Vagina (tissue), 2 donors: ENCODE measurements at regions not wholly inside any gene's neighbourhood (a gene's known extent, or its start where the extent isn't known, plus 50 kb on each side); places are given as distances from the start of the nearest gene placed in this dataset.

Experiments used
- DNase-seq, 2 donors: peaks; one replicate each; pipeline ENCODE4 v3.0.0-alpha.2; 2017; ENCODE audit errors: extremely low spot score in 2 of 2
- H3K27ac ChIP-seq: fragments of 200-600 bp; sonication (generic); one replicate; pipeline ENCODE4 v1.5.1; 2019
- H3K27me3 ChIP-seq: fragments of 200-600 bp; sonication (generic); one replicate; pipeline ENCODE4 v1.5.1; 2019
- H3K36me3 ChIP-seq, 2 donors: fragments of 200-600 bp; sonication (generic); one replicate each; pipeline ENCODE4 v1.5.1; 2017 to 2019
- H3K4me1 ChIP-seq: fragments of 200-600 bp; sonication (generic); one replicate; pipeline ENCODE4 v1.5.1; 2019
- H3K4me3 ChIP-seq, 2 donors: fragments of 200-600 bp; sonication (generic); 1 replicate in 1 of 2; 2 replicates in 1 of 2; pipeline ENCODE4 v1.5.1; 2016 to 2019
- H3K9me3 ChIP-seq: fragments of 200-600 bp; sonication (generic); one replicate; pipeline ENCODE4 v1.5.1; 2019
- POLR2A ChIP-seq, 2 donors: fragments of 450-650 bp; IDR thresholded peaks; one replicate each; pipeline ENCODE4 v1.6.1; 2017; ENCODE audit warnings: antibody characterized with exemption in 2 of 2, mild to moderate bottlenecking in 2 of 2, moderate library complexity in 2 of 2
- POLR2AphosphoS5 ChIP-seq, 2 donors: sonication (generic); formaldehyde crosslinking; IDR thresholded peaks; one replicate each; pipeline ENCODE4 v1.9.0; 2017; ENCODE audit warnings: antibody characterized with exemption in 2 of 2, mild to moderate bottlenecking in 2 of 2, low read depth in 1 of 2; ENCODE audit not compliant: insufficient read depth in 1 of 2
- intact Hi-C: fragments of 100-400 bp; cut with DNase I; formaldehyde crosslinking; loops from one replicate; pipeline ENCODE4 v1.15.1; 2023
- TF ChIP-seq, protein P1 (sequence below), 3 experiments: fragments of 450-650 bp in 2 of 3; fragments of 200-600 bp in 1 of 3; sonication (generic) in 1 of 3; IDR thresholded peaks; one replicate each; pipeline ENCODE4 v1.5.1; 2017 to 2019; ENCODE audit warnings: antibody characterized with exemption in 3 of 3, mild to moderate bottlenecking in 2 of 3, moderate library complexity in 2 of 3

DNA sequence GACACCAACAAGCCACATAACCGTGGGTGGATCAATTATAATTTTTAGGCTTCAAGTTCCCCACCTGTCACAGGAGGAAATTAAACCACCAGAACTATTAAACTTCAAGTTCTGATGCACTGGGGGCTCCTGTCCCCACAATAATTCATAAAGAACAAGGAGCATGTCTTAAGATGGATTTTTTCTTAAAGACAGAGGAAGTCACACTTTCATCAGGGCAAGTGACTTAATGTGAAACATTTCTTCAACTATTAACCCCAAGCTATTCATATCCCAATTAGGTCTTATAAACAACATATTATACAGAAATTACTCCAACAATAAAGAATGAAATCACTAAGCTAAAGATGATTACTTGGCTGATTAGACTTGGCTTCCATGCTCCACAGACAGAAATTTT lies 292.5 kb downstream of the ETAA1 start:
- no peak for DNase-seq
- H3K9me3 ChIP-seq, result no peaks in the 10 kb centered on the region
- no peak overlapping the region for H3K4me3 ChIP-seq
- no peaks in the 10 kb centered on the region for H3K27me3 ChIP-seq
- no peaks in the 10 kb centered on the region for H3K36me3 ChIP-seq
- H3K4me1 ChIP-seq, result no peaks in the 10 kb centered on the region
- intact Hi-C loops, result no loop called here
- H3K27ac ChIP-seq, result no peak overlapping the region
- no peak for TF ChIP-seq POLR2AphosphoS5 (IDR thresholded peaks at IDR 0.05; ENCODE audit: insufficient read depth in 1 of 2, low read depth in 1 of 2)
- TF ChIP-seq, protein P1, sequence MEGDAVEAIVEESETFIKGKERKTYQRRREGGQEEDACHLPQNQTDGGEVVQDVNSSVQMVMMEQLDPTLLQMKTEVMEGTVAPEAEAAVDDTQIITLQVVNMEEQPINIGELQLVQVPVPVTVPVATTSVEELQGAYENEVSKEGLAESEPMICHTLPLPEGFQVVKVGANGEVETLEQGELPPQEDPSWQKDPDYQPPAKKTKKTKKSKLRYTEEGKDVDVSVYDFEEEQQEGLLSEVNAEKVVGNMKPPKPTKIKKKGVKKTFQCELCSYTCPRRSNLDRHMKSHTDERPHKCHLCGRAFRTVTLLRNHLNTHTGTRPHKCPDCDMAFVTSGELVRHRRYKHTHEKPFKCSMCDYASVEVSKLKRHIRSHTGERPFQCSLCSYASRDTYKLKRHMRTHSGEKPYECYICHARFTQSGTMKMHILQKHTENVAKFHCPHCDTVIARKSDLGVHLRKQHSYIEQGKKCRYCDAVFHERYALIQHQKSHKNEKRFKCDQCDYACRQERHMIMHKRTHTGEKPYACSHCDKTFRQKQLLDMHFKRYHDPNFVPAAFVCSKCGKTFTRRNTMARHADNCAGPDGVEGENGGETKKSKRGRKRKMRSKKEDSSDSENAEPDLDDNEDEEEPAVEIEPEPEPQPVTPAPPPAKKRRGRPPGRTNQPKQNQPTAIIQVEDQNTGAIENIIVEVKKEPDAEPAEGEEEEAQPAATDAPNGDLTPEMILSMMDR (IDR thresholded peaks at IDR 0.05), result no peak
- TF ChIP-seq POLR2A (IDR thresholded peaks at IDR 0.05), result no peak

DNA sequence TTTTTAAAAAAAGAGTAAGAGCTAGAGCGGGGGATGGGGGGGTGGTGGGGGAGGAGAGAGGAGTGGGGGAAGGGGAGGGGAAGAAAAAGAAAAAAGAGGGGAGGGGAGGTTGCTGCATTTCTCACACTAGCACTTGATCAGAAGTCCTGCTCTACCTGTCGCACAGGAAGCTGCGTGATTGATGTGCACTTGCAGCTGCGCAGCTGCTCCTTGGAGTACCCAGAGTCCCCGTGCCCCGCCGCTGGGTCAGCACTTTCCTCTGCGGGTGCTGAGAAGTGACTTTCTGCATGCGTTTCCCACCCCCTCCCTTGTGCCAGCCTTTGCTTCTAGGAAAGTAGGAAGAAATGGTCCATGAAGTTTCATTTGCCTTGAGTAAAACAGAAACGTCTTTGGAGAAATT lies 297.3 kb downstream of the ETAA1 start:
- H3K36me3 ChIP-seq, result no peaks in the 10 kb centered on the region
- no peak overlapping the region for H3K27ac ChIP-seq
- DNase-seq, result no peak
- TF ChIP-seq POLR2AphosphoS5 (IDR thresholded peaks at IDR 0.05; ENCODE audit: insufficient read depth in 1 of 2, low read depth in 1 of 2) (no peak), POLR2A (IDR thresholded peaks at IDR 0.05) (no peak)
- TF ChIP-seq, protein P1 (IDR thresholded peaks at IDR 0.05), result no peak
- no peak overlapping the region for H3K4me3 ChIP-seq
- no peaks in the 10 kb centered on the region for H3K4me1 ChIP-seq
- H3K9me3 ChIP-seq, result no peaks in the 10 kb centered on the region
- intact Hi-C loops, result no loop called here
- no peaks in the 10 kb centered on the region for H3K27me3 ChIP-seq

DNA sequence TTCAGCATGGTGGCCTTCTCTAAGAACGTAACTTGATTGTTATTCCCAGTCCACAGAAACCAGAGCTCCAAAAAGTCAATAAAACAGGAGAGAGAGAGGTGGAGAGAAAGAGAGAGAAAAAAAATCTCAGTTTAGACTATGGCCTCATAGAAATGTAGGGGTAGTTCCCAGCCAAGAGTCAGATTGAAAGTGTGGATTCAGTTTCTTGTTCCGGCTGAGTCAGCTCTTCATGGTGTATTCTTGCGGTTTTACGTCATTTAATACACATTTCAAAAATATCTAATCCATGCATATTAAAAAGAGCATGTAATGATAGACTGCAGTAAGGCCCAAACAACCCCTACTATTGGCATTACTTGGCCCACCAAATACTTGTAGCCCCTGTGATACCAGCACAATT lies 303.9 kb downstream of the ETAA1 start:
- H3K4me3 ChIP-seq, result no peak overlapping the region
- no peaks in the 10 kb centered on the region for H3K36me3 ChIP-seq
- intact Hi-C loops, result no loop called here
- no peak for DNase-seq
- no peaks in the 10 kb centered on the region for H3K4me1 ChIP-seq
- TF ChIP-seq POLR2AphosphoS5 (IDR thresholded peaks at IDR 0.05; ENCODE audit: insufficient read depth in 1 of 2, low read depth in 1 of 2), result no peak
- TF ChIP-seq, protein P1 (IDR thresholded peaks at IDR 0.05), result no peak
- no peak for TF ChIP-seq POLR2A (IDR thresholded peaks at IDR 0.05)
- no peaks in the 10 kb centered on the region for H3K9me3 ChIP-seq
- H3K27me3 ChIP-seq, result no peaks in the 10 kb centered on the region
- H3K27ac ChIP-seq, result no peak overlapping the region

DNA sequence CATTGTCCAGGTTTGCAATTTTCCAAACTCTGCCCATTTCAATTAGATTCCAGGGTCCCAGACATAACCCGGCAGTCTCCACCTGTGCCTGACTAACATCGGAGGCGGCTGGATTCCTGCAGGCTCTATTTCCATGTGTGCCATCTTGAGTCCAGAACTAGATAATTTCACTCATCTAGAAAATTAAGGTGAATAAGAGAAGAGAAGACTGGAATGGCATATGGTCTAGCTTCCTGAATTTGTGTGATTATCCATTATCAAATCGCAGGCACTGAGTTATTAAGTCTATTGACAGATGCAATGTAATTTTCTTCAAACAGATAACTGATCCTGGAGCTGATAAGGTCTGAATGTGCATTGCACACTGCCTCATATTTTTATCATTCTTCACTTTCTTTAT lies 305.2 kb downstream of the ETAA1 start:
- Histone ChIP-seq H3K36me3 (no peaks in the 10 kb centered on the region), H3K27ac (no peak overlapping the region), H3K4me1 (no peaks in the 10 kb centered on the region), H3K9me3 (no peaks in the 10 kb centered on the region), H3K4me3 (no peak overlapping the region), H3K27me3 (no peaks in the 10 kb centered on the region)
- intact Hi-C loops, result no loop called here
- DNase-seq, result no peak
- TF ChIP-seq, protein P1 (IDR thresholded peaks at IDR 0.05), result no peak
- TF ChIP-seq POLR2AphosphoS5 (IDR thresholded peaks at IDR 0.05; ENCODE audit: insufficient read depth in 1 of 2, low read depth in 1 of 2) (no peak), POLR2A (IDR thresholded peaks at IDR 0.05) (no peak)

DNA sequence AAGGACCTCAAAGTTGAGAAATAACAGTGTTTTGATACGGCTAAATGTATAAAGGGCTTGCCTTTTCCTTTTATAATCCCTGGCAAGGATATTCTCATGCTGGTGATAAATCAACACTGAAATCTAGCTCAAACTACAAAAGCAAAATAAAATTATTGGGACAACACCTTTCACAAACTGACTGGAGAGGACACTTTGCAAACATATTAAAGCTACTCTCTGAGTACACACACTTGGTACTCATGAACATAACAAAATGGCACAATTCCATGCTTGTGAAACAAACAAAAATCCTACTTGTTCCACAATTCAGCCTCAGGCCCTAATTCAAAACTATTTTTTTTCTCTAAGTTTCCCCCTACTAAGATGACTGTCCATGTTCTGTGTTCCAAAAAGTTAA lies 305.8 kb downstream of the ETAA1 start:
- H3K9me3 ChIP-seq, result no peaks in the 10 kb centered on the region
- intact Hi-C loops, result no loop called here
- no peaks in the 10 kb centered on the region for H3K27me3 ChIP-seq
- H3K27ac ChIP-seq, result no peak overlapping the region
- no peaks in the 10 kb centered on the region for H3K4me1 ChIP-seq
- H3K36me3 ChIP-seq, result no peaks in the 10 kb centered on the region
- TF ChIP-seq, protein P1 (IDR thresholded peaks at IDR 0.05), result no peak
- TF ChIP-seq POLR2AphosphoS5 (IDR thresholded peaks at IDR 0.05; ENCODE audit: insufficient read depth in 1 of 2, low read depth in 1 of 2) (no peak), POLR2A (IDR thresholded peaks at IDR 0.05) (no peak)
- H3K4me3 ChIP-seq, result no peak overlapping the region
- no peak for DNase-seq
